K562 (cell line): ENCODE measurements at regions not wholly inside any gene's neighbourhood (a gene's known extent, or its start where the extent isn't known, plus 50 kb on each side); places are given as distances from the start of the nearest gene placed in this dataset.

ENCODE experiments used
- BHLHE40 ChIP-seq: IDR thresholded peaks from 2 replicates; pipeline ENCODE4 v1.6.1; 2011; ENCODE audit warnings: low read length, improper control_type of control experiment
- C11orf30 ChIP-seq: fragments of 450-650 bp; IDR thresholded peaks from 2 replicates; pipeline ENCODE4 v1.6.1; 2016; ENCODE audit warnings: low read depth, mild to moderate bottlenecking
- CSDE1 ChIP-seq, 2 experiments: fragments of 450-650 bp; IDR thresholded peaks; 2 replicates each; pipeline ENCODE4 v1.6.1; 2016; ENCODE audit warnings: mild to moderate bottlenecking in 1 of 2
- DACH1 ChIP-seq: fragments of 450-650 bp; IDR thresholded peaks from 2 replicates; pipeline ENCODE4 v1.6.1; 2018; ENCODE audit not compliant: partially characterized antibody
- DMBX1 ChIP-seq: fragments of 250-450 bp; sonication (Bioruptor Pico); IDR thresholded peaks from 2 replicates; pipeline ENCODE4 v1.8.0; 2022; ENCODE audit warnings: inconsistent platforms, mild to moderate bottlenecking, moderate library complexity, borderline replicate concordance
- DPF2 ChIP-seq: fragments of 450-650 bp; IDR thresholded peaks from 2 replicates; pipeline ENCODE4 v1.6.1; 2016
- ESRRA ChIP-seq: fragments of 450-650 bp; IDR thresholded peaks from 2 replicates; pipeline ENCODE4 v1.6.1; 2014; ENCODE audit warnings: low read depth, mild to moderate bottlenecking, moderate library complexity, borderline replicate concordance
- FOXJ2 ChIP-seq: fragments of 200-800 bp; sonication (Bioruptor generic); IDR thresholded peaks from 2 replicates; pipeline ENCODE4 v1.6.1; 2016; ENCODE audit warnings: missing genetic modification characterization, missing compliant biosample characterization
- GTF2E2 ChIP-seq: fragments of 200-800 bp; sonication (Bioruptor generic); IDR thresholded peaks from 2 replicates; pipeline ENCODE4 v1.6.1; 2016; ENCODE audit warnings: missing genetic modification characterization, missing compliant biosample characterization
- HDAC8 ChIP-seq: fragments of 450-650 bp; IDR thresholded peaks from 2 replicates; pipeline ENCODE4 v1.6.1; 2016; ENCODE audit warnings: mild to moderate bottlenecking, missing genetic modification characterization, moderate library complexity, missing compliant biosample characterization
- MEF2D ChIP-seq: conservative IDR thresholded peaks from 2 replicates; pipeline ENCODE4 v1.6.1; 2016; ENCODE audit warnings: low read depth, missing genetic modification characterization, missing compliant biosample characterization
- MTA1 ChIP-seq: fragments of 450-650 bp; IDR thresholded peaks from 2 replicates; pipeline ENCODE4 v1.6.1; 2017; ENCODE audit warnings: borderline replicate concordance
- RAD51 ChIP-seq: fragments of 450-650 bp; IDR thresholded peaks from 2 replicates; pipeline ENCODE4 v1.7.1; 2016; ENCODE audit warnings: low read depth, mild to moderate bottlenecking, borderline replicate concordance
- RFX7 ChIP-seq: fragments of 250-450 bp; sonication (Bioruptor Pico); IDR thresholded peaks from 2 replicates; pipeline ENCODE4 v1.5.1; 2021; ENCODE audit warnings: mild to moderate bottlenecking
- SMAD4 ChIP-seq: fragments of 250-450 bp; sonication (Bioruptor Pico); conservative IDR thresholded peaks from 2 replicates; pipeline ENCODE4 v1.8.0; 2021; ENCODE audit warnings: inconsistent platforms, mild to moderate bottlenecking, moderate library complexity
- SOX6 ChIP-seq: fragments of 450-650 bp; IDR thresholded peaks from 2 replicates; pipeline ENCODE4 v1.6.1; 2014; ENCODE audit warnings: mild to moderate bottlenecking
- SRF ChIP-seq, 2 experiments: fragments of 250-450, 450-650 bp in 1 of 2; sonication (Bioruptor Pico) in 1 of 2; sonication (generic) in 1 of 2; formaldehyde crosslinking; IDR thresholded peaks; 2 replicates each; pipeline versions ENCODE4 v1.5.0 to v1.5.1; 2020 to 2022; ENCODE audit warnings: mild to moderate bottlenecking in 1 of 2, missing genetic modification reagents in 1 of 2
- TEAD1 ChIP-seq, 2 experiments: fragments of 450-650 bp in 1 of 2; sonication (generic) in 1 of 2; formaldehyde crosslinking; IDR thresholded peaks; 2 replicates each; pipeline versions ENCODE4 v1.4.0 to v1.8.0; 2020 to 2022; ENCODE audit warnings: mild to moderate bottlenecking in 2 of 2, missing genetic modification reagents in 1 of 2
- THRB ChIP-seq: fragments of 450-650 bp; formaldehyde crosslinking; conservative IDR thresholded peaks from 2 replicates; pipeline ENCODE4 v1.4.0; 2022; ENCODE audit warnings: mild to moderate bottlenecking, missing genetic modification characterization
- TSC22D4 ChIP-seq: fragments of 450-650 bp; IDR thresholded peaks from 2 replicates; pipeline ENCODE4 v1.6.1; 2016; ENCODE audit warnings: missing genetic modification characterization, missing biosample characterization, control low read depth
- ZBTB12 ChIP-seq: fragments of 250-450 bp; sonication (Bioruptor Pico); IDR thresholded peaks from 2 replicates; pipeline ENCODE4 v1.4.0; 2020
- ZEB2 ChIP-seq: fragments of 450-650 bp; IDR thresholded peaks from 2 replicates; pipeline ENCODE4 v1.6.1; 2016
- ZNF253 ChIP-seq: fragments of 250-450 bp; sonication (Bioruptor Pico); conservative IDR thresholded peaks from 2 replicates; pipeline ENCODE4 v1.6.1; 2021; ENCODE audit warnings: mild to moderate bottlenecking
- ZNF436 ChIP-seq: fragments of 250-450, 450-650 bp; sonication (Bioruptor Pico); formaldehyde crosslinking; IDR thresholded peaks from 2 replicates; pipeline ENCODE4 v1.7.0; 2020; ENCODE audit warnings: mild to moderate bottlenecking
- ZNF583 ChIP-seq: fragments of 250-450 bp; sonication (Bioruptor Pico); IDR thresholded peaks from 2 replicates; pipeline ENCODE4 v1.4.0; 2020
- ZNF766 ChIP-seq: fragments of 200-800 bp; sonication (Bioruptor generic); conservative IDR thresholded peaks from 2 replicates; pipeline ENCODE4 v1.6.1; 2016; ENCODE audit warnings: missing genetic modification characterization, missing compliant biosample characterization

DNA sequence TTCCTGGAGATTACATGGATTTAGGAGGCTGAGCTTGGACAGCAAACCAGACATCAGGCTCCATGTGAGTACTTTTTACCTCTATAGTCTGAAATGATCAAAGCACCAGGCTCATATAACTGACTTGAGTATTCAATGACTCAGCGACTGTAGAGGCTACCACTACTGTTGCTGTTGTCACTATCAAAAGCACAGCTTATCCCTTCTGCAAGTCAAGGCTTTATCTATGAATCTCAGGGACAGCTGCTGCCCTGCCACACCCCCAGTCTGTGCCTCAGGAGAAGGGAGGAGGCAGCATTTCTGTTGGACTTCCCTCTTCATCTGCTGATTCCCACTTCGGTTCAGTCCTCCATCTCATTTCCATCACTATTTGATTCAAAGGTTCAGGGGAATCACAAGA, 80.5 kb upstream of the CNR1 start (continued):
- TF ChIP-seq FOXJ2 (tag), result peak; percentile 85
- TF ChIP-seq MEF2D (tag), result no peak
- TF ChIP-seq HDAC8 (tag), result no peak
- TF ChIP-seq ESRRA, result no peak
- no peak for TF ChIP-seq ZNF436 (CRISPR knock-in tag)
- TF ChIP-seq BHLHE40, result no peak; the same call in 1 of the 2 replicates
- TF ChIP-seq DACH1, result peak; percentile 53
- TF ChIP-seq SMAD4 (CRISPR knock-in tag), result 0 out of 2 replicates have a peak, but pooled peaks have one; percentile 25
- TF ChIP-seq ZEB2, result no peak
- TF ChIP-seq ZNF583, result no peak
- TF ChIP-seq ZNF766 (CRISPR knock-in tag), result 0 out of 2 replicates have a peak, but pooled peaks have one; percentile 29
- no peak for TF ChIP-seq ZNF253 (CRISPR knock-in tag)
- TF ChIP-seq RFX7 (CRISPR knock-in tag), result no peak
- TF ChIP-seq DMBX1 (CRISPR knock-in tag), result 0 out of 2 replicates have a peak, but pooled peaks have one; percentile 46
- no peak for TF ChIP-seq TEAD1 (CRISPR knock-in tag; IDR thresholded peaks at IDR 0.05)
- TF ChIP-seq SOX6, result peak; percentile 45
- peak in 1 of 2 experiments; percentile 55; a peak in 1 of 4 replicates for TF ChIP-seq SRF (CRISPR knock-in tag; IDR thresholded peaks at IDR 0.05)
- peak; percentile 86 for TF ChIP-seq C11orf30
- TF ChIP-seq MTA1, result no peak
- TF ChIP-seq ZBTB12 (CRISPR knock-in tag), result no peak
- TF ChIP-seq CSDE1 (IDR thresholded peaks at IDR 0.05), result no peak
- TF ChIP-seq RAD51, result no peak
- TF ChIP-seq THRB (CRISPR knock-in tag), result no peak
- TF ChIP-seq TSC22D4 (tag), result no peak
- peak; percentile 80 for TF ChIP-seq DPF2
- no peak for TF ChIP-seq GTF2E2 (tag)
